ENCODE measurements at regions not wholly inside any gene's neighbourhood (a gene's known extent, or its start where the extent isn't known, plus 50 kb on each side); places are given as distances from the start of the nearest gene placed in this dataset.

- H4K20me1 ChIP-seq (replicated peaks; ENCODE audit: insufficient read depth): no peaks in the 10 kb centered on the region
- H3K4me2 ChIP-seq: no peak overlapping the region
- H2AFZ ChIP-seq: no peak overlapping the region
- no peaks in the 10 kb centered on the region for H3K36me3 Mint-ChIP-seq (ENCODE audit: low read depth)
- H3K27me3 Mint-ChIP-seq (ENCODE audit: insufficient read depth, low read depth, poor library complexity): no peaks in the 10 kb centered on the region
- peaks cover 7% of the 10 kb centered on the region; the same call in 2 of the 3 replicates for H3K4me1 Mint-ChIP-seq
- no peak overlapping the region for H3K27ac ChIP-seq (ENCODE audit: low read depth)
- DNase-seq (ENCODE audit: low spot score) (no peak), ATAC-seq (no peak)
- no peaks in the 10 kb centered on the region for H3K9me3 Mint-ChIP-seq
- H3F3A ChIP-seq (replicated peaks; ENCODE audit: low read depth): no peaks in the 10 kb centered on the region
- H3K4me1 ChIP-seq (ENCODE audit: insufficient read depth): 0 out of 2 replicates have a peak, but pooled peaks cover 7% of the 10 kb centered on the region
- no peaks in the 10 kb centered on the region for H3K27me3 ChIP-seq (ENCODE audit: insufficient read depth)
- H3K27ac Mint-ChIP-seq: no peak overlapping the region
- H3K4me3 ChIP-seq: no peak overlapping the region
- no peaks in the 10 kb centered on the region for H3K79me2 ChIP-seq (replicated peaks; ENCODE audit: insufficient read depth)
- H3K9me2 ChIP-seq (ENCODE audit: insufficient read depth): peaks cover 16% of the 10 kb centered on the region; the same call in 1 of the 2 replicates
- TF ChIP-seq JUNB (IDR thresholded peaks at IDR 0.05; ENCODE audit: unreplicated experiment) (no peak), POLR2AphosphoS5 (IDR thresholded peaks at IDR 0.05; ENCODE audit: low read depth) (no peak), CREB1 (CRISPR knock-in tag; IDR thresholded peaks at IDR 0.05; ENCODE audit: low read depth) (no peak), ETS1 (IDR thresholded peaks at IDR 0.05) (no peak), EZH2phosphoT487 (IDR thresholded peaks at IDR 0.05; ENCODE audit: unreplicated experiment) (no peak), NANOG (IDR thresholded peaks at IDR 0.05; ENCODE audit: borderline replicate concordance) (no peak), REST (IDR thresholded peaks at IDR 0.05; ENCODE audit: unreplicated experiment) (no peak), ZNF331 (CRISPR knock-in tag; IDR thresholded peaks at IDR 0.05; ENCODE audit: low read depth) (no peak), STAT1 (IDR thresholded peaks at IDR 0.05; ENCODE audit: unreplicated experiment) (no peak), ZNF462 (CRISPR knock-in tag; IDR thresholded peaks at IDR 0.05) (no peak), EZH2 (IDR thresholded peaks at IDR 0.05; ENCODE audit: low read depth, unreplicated experiment) (no peak), CTCF (conservative IDR thresholded peaks at IDR 0.05; ENCODE audit: low read depth in 2 of 2) (no peak), ZNF114 (CRISPR knock-in tag; IDR thresholded peaks at IDR 0.05) (no peak)
- no peak overlapping the region for H3K4me3 Mint-ChIP-seq
- no peaks in the 10 kb centered on the region for H3K36me3 ChIP-seq (ENCODE audit: insufficient read depth)
Observed at GRCh38 chr1:239844833-239845232, 246.8 kb upstream of the FMN2 start.

Data from GM23338 (cell line).